ENCODE measurements at regions not wholly inside any gene's neighbourhood (a gene's known extent, or its start where the extent isn't known, plus 50 kb on each side); places are given as distances from the start of the nearest gene placed in this dataset.

DNA sequence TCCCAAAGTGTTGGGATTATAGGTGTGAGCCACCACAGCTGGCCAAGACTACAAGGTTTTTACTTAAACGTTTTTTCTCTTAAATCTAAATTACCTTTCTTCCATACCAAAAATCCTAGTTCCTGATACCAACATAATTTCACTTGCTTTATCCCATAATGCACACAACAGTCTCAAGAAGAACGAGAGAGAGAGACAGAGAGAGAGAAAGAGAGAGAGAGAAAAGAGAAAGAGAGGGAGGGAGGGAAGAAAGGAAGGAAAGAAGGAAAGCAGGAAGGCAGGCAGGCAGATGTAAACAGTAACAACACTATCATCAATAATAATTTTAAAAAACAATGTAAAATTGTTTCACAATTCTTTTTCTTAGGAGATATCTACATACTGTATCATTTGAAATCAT, 118.4 kb downstream of the BTG1 start:
- TF ChIP-seq EZH2 (IDR thresholded peaks at IDR 0.05; ENCODE audit: borderline replicate concordance, insufficient read depth, low read depth, low read length, poor library complexity, severe bottlenecking): no peak
- TF ChIP-seq, protein P1, sequence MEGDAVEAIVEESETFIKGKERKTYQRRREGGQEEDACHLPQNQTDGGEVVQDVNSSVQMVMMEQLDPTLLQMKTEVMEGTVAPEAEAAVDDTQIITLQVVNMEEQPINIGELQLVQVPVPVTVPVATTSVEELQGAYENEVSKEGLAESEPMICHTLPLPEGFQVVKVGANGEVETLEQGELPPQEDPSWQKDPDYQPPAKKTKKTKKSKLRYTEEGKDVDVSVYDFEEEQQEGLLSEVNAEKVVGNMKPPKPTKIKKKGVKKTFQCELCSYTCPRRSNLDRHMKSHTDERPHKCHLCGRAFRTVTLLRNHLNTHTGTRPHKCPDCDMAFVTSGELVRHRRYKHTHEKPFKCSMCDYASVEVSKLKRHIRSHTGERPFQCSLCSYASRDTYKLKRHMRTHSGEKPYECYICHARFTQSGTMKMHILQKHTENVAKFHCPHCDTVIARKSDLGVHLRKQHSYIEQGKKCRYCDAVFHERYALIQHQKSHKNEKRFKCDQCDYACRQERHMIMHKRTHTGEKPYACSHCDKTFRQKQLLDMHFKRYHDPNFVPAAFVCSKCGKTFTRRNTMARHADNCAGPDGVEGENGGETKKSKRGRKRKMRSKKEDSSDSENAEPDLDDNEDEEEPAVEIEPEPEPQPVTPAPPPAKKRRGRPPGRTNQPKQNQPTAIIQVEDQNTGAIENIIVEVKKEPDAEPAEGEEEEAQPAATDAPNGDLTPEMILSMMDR (IDR thresholded peaks at IDR 0.05): no peak

GRCh38 chr12:92025462-92026207, 120.0 kb downstream of the BTG1 start:
- Histone ChIP-seq H2AFZ (ENCODE audit: insufficient read depth, low read depth, low read length, poor library complexity, severe bottlenecking) (no peak overlapping the region), H4K20me1 (ENCODE audit: control insufficient read depth, insufficient read depth, low read length, poor library complexity, severe bottlenecking) (no peaks in the 10 kb centered on the region), H3K4me3 (ENCODE audit: control extremely low read depth in 1 of 5, extremely low read depth in 1 of 5, insufficient read depth in 1 of 5, low read depth in 2 of 5, low read length in 4 of 5) (no peak overlapping the region), H3K4me2 (replicated peaks; ENCODE audit: low read depth, low read length, poor library complexity, severe bottlenecking) (no peak overlapping the region), H3K36me3 (replicated peaks in 1 of 2; ENCODE audit: control extremely low read depth in 1 of 2, control insufficient read depth in 1 of 2, extremely low read depth in 1 of 2, insufficient read depth in 2 of 2, low read length in 1 of 2) (no peaks in the 10 kb centered on the region), H3K4me1 (ENCODE audit: control insufficient read depth in 2 of 2, insufficient read depth in 2 of 2, low read length in 2 of 2) (peaks cover 6 to 7% of the 10 kb centered on the region in 2 donors), H3K27ac (ENCODE audit: low read length in 2 of 2) (no peak overlapping the region), H3K9me3 (ENCODE audit: control extremely low read depth in 1 of 3, control insufficient read depth in 2 of 3, insufficient read depth in 1 of 3, low read length in 2 of 3) (no peaks in the 10 kb centered on the region), H3K27me3 (replicated peaks in 1 of 4; ENCODE audit: control extremely low read depth in 1 of 4, control insufficient read depth in 3 of 4, insufficient read depth in 4 of 4, low read length in 3 of 4) (no peaks in the 10 kb centered on the region), H3K79me2 (ENCODE audit: control insufficient read depth, insufficient read depth, low read length) (no peaks in the 10 kb centered on the region), H3K9ac (ENCODE audit: low read length) (no peak overlapping the region)
- CTCF ChIA-PET: no interaction called here
- H3K27me3 Mint-ChIP-seq: no peaks in the 10 kb centered on the region
- DNase-seq: no peak
- H3K4me1 Mint-ChIP-seq: peaks cover 12% of the 10 kb centered on the region
- H3K9me3 Mint-ChIP-seq (ENCODE audit: insufficient read depth): no peaks in the 10 kb centered on the region
- H3K27ac Mint-ChIP-seq: no peak overlapping the region
- POLR2A ChIA-PET: no interaction called here
- H3K4me3 Mint-ChIP-seq: no peak overlapping the region
- TF ChIP-seq, protein P1 (IDR thresholded peaks at IDR 0.05): no peak
- TF ChIP-seq EZH2 (IDR thresholded peaks at IDR 0.05; ENCODE audit: borderline replicate concordance, insufficient read depth, low read depth, low read length, poor library complexity, severe bottlenecking): no peak
- no CpG with 5 or more reads among the region's 4 CpGs for WGBS (ENCODE audit: insufficient coverage)
- ATAC-seq (ENCODE audit: low read depth): no peak
- intact Hi-C loops (cut with micrococcal nuclease): no loop called here

More for the DNA sequence above, 118.4 kb downstream of the BTG1 start:
- CTCF ChIA-PET: no interaction called here
- Mint-ChIP-seq H3K4me3 (no peak overlapping the region), H3K9me3 (ENCODE audit: insufficient read depth) (no peaks in the 10 kb centered on the region), H3K27ac (no peak overlapping the region), H3K27me3 (no peaks in the 10 kb centered on the region), H3K4me1 (peaks cover 26% of the 10 kb centered on the region)
- no peak overlapping the region for H3K4me3 ChIP-seq (ENCODE audit: control extremely low read depth in 1 of 5, extremely low read depth in 1 of 5, insufficient read depth in 1 of 5, low read depth in 2 of 5, low read length in 4 of 5)
- no peaks in the 10 kb centered on the region for H3K36me3 ChIP-seq (replicated peaks in 1 of 2; ENCODE audit: control extremely low read depth in 1 of 2, control insufficient read depth in 1 of 2, extremely low read depth in 1 of 2, insufficient read depth in 2 of 2, low read length in 1 of 2)
- no peaks in the 10 kb centered on the region for H3K27me3 ChIP-seq (replicated peaks in 1 of 4; ENCODE audit: control extremely low read depth in 1 of 4, control insufficient read depth in 3 of 4, insufficient read depth in 4 of 4, low read length in 3 of 4)
- no peaks in the 10 kb centered on the region for H3K9me3 ChIP-seq (ENCODE audit: control extremely low read depth in 1 of 3, control insufficient read depth in 2 of 3, insufficient read depth in 1 of 3, low read length in 2 of 3)
- no peak overlapping the region for H3K9ac ChIP-seq (ENCODE audit: low read length)
- H3K79me2 ChIP-seq (ENCODE audit: control insufficient read depth, insufficient read depth, low read length): no peaks in the 10 kb centered on the region
- intact Hi-C loops (cut with micrococcal nuclease): no loop called here
- H3K27ac ChIP-seq (ENCODE audit: low read length in 2 of 2): no peak overlapping the region
- DNase-seq (no peak), ATAC-seq (ENCODE audit: low read depth) (no peak)
- no peak overlapping the region for H3K4me2 ChIP-seq (replicated peaks; ENCODE audit: low read depth, low read length, poor library complexity, severe bottlenecking)
- no CpG with 5 or more reads among the region's 2 CpGs for WGBS (ENCODE audit: insufficient coverage)
- H3K4me1 ChIP-seq (ENCODE audit: control insufficient read depth in 2 of 2, insufficient read depth in 2 of 2, low read length in 2 of 2): peaks cover 13 to 17% of the 10 kb centered on the region in 2 donors
- POLR2A ChIA-PET: interaction anchor here (0.7 kb wide), 1 partner anchor 100 kb away, joined by 3 read pairs; no protein-coding TSS in a partner anchor
- no peaks in the 10 kb centered on the region for H4K20me1 ChIP-seq (ENCODE audit: control insufficient read depth, insufficient read depth, low read length, poor library complexity, severe bottlenecking)
- no peak overlapping the region for H2AFZ ChIP-seq (ENCODE audit: insufficient read depth, low read depth, low read length, poor library complexity, severe bottlenecking)
